ENCODE measurements at regions not wholly inside any gene's neighbourhood (a gene's known extent, or its start where the extent isn't known, plus 50 kb on each side); places are given as distances from the start of the nearest gene placed in this dataset.

DNA sequence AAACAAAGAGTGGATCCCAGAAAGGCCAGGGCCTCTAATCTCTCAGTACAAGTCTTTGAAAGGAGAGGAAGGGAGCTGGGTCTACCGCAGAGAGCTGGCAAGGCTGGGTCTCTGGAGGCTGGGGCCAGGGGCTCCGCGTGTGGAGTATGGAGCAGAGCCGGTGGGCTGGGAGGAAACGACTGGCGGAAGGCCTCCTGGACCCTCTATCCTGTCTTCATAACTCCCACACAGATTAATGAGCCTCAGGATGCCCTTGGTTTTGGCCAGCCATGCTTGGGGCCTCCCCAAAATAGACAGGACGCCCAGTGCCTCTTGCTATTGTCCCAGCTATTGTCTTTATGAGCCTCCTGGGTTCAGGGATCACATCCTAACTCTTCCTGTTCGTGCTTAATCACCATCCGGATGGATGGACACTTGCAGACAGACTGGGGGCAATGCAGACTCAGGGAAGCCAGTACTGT, 306.4 kb downstream of the DHX35 start:
- no peak overlapping the region for H3K9ac ChIP-seq (ENCODE audit: low read length in 3 of 3)
- no peak overlapping the region for H3K27ac ChIP-seq (ENCODE audit: low read depth in 2 of 2, low read length in 2 of 2)
- no peak overlapping the region for H3K4me3 ChIP-seq (ENCODE audit: low read length in 3 of 3)
- H3K4me1 ChIP-seq (ENCODE audit: control insufficient read depth in 2 of 3, insufficient read depth in 2 of 3, low read depth in 1 of 3, low read length in 3 of 3) = peaks cover 0 to 6% (median 0%) of the 10 kb centered on the region in 3 donors
- DNase-seq (peak in 3 of 5 donors; percentile 35 to 61 (median 47)), FAIRE-seq (no peak)
- TF ChIP-seq, protein P1, sequence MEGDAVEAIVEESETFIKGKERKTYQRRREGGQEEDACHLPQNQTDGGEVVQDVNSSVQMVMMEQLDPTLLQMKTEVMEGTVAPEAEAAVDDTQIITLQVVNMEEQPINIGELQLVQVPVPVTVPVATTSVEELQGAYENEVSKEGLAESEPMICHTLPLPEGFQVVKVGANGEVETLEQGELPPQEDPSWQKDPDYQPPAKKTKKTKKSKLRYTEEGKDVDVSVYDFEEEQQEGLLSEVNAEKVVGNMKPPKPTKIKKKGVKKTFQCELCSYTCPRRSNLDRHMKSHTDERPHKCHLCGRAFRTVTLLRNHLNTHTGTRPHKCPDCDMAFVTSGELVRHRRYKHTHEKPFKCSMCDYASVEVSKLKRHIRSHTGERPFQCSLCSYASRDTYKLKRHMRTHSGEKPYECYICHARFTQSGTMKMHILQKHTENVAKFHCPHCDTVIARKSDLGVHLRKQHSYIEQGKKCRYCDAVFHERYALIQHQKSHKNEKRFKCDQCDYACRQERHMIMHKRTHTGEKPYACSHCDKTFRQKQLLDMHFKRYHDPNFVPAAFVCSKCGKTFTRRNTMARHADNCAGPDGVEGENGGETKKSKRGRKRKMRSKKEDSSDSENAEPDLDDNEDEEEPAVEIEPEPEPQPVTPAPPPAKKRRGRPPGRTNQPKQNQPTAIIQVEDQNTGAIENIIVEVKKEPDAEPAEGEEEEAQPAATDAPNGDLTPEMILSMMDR (IDR thresholded peaks at IDR 0.05; ENCODE audit: borderline replicate concordance, extremely low read depth, insufficient read depth) = no peak
- H3K9me3 ChIP-seq (ENCODE audit: control insufficient read depth in 2 of 3, insufficient read depth in 1 of 3, low read length in 3 of 3) = no peaks in the 10 kb centered on the region
- intact Hi-C loops (cut with DNase I) = no loop called here
- no peaks in the 10 kb centered on the region for H3K27me3 ChIP-seq (ENCODE audit: control insufficient read depth, insufficient read depth, low read length)
- no peaks in the 10 kb centered on the region for H3K36me3 ChIP-seq (ENCODE audit: control insufficient read depth in 2 of 3, insufficient read depth in 3 of 3, low read length in 3 of 3)

DNA sequence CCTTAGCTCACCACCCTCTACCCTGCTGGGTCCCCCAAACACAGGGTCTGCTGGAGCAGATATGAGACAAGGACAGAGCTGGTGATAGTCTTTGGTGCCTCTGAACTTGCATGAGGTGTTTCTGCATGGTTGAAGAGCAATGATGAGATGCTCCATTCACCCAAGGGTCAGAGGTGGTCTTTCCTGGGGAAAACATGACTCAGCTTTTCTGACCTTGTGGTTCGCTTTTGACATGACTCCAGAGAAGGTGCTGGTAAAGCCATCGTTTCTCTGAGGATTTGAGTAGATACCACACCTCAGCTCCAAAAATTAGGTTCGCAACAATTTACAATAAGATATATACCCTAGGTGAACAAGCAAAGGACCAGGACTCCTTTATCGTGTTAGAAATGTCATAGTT, 304.8 kb downstream of the DHX35 start:
- DNase-seq (no peak), FAIRE-seq (no peak)
- Histone ChIP-seq H3K27me3 (ENCODE audit: control insufficient read depth, insufficient read depth, low read length) (no peaks in the 10 kb centered on the region), H3K9ac (ENCODE audit: low read length in 3 of 3) (no peak overlapping the region), H3K4me3 (ENCODE audit: low read length in 3 of 3) (no peak overlapping the region), H3K36me3 (ENCODE audit: control insufficient read depth in 2 of 3, insufficient read depth in 3 of 3, low read length in 3 of 3) (no peaks in the 10 kb centered on the region), H3K27ac (ENCODE audit: low read depth in 2 of 2, low read length in 2 of 2) (no peak overlapping the region), H3K9me3 (ENCODE audit: control insufficient read depth in 2 of 3, insufficient read depth in 1 of 3, low read length in 3 of 3) (no peaks in the 10 kb centered on the region), H3K4me1 (ENCODE audit: control insufficient read depth in 2 of 3, insufficient read depth in 2 of 3, low read depth in 1 of 3, low read length in 3 of 3) (peaks cover 0 to 6% (median 0%) of the 10 kb centered on the region in 3 donors)
- intact Hi-C loops (cut with DNase I) = no loop called here
- TF ChIP-seq, protein P1 (IDR thresholded peaks at IDR 0.05; ENCODE audit: borderline replicate concordance, extremely low read depth, insufficient read depth) = no peak

DNA sequence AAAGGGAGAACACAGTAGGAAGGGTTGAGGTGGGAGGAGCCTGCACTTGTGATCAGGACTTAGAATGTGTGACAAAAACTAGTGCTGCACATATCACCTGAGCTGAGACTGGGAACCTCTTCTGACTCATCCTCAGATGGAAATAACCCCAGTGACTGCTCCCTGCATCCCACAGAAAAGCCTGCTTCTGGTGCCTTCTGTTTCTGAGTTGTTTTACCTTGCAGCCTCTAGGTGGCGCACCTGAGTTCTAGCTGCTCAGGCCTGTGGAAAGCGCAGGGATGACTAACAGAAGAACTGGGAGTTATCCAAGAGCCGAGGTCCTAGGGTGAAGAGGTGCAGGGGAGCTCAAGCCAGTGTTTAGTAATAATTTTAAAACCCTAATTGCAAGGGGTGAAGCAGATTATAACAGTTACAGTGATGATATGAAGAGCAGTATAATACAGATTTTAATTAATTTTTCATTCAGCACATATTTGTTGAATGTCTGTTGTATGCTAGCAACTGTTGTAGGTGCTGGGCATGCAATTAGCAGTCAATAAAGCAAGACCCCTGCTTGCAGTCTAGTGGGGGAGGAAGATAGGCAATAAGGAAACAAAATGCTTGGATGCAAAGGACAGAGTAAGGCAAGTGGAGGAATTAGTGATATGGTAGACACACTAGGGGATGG, 302.5 kb downstream of the DHX35 start:
- TF ChIP-seq, protein P1 (IDR thresholded peaks at IDR 0.05; ENCODE audit: borderline replicate concordance, extremely low read depth, insufficient read depth) = peak; percentile 79
- intact Hi-C loops (cut with DNase I) = no loop called here

More for the DNA sequence above, 302.5 kb downstream of the DHX35 start:
- Histone ChIP-seq H3K4me1 (ENCODE audit: control insufficient read depth in 2 of 3, insufficient read depth in 2 of 3, low read depth in 1 of 3, low read length in 3 of 3) (peaks cover 0 to 2% (median 0%) of the 10 kb centered on the region in 3 donors), H3K36me3 (ENCODE audit: control insufficient read depth in 2 of 3, insufficient read depth in 3 of 3, low read length in 3 of 3) (no peaks in the 10 kb centered on the region), H3K9me3 (ENCODE audit: control insufficient read depth in 2 of 3, insufficient read depth in 1 of 3, low read length in 3 of 3) (no peaks in the 10 kb centered on the region), H3K27me3 (ENCODE audit: control insufficient read depth, insufficient read depth, low read length) (no peaks in the 10 kb centered on the region), H3K27ac (ENCODE audit: low read depth in 2 of 2, low read length in 2 of 2) (no peak overlapping the region), H3K9ac (ENCODE audit: low read length in 3 of 3) (no peak overlapping the region), H3K4me3 (ENCODE audit: low read length in 3 of 3) (no peak overlapping the region)
- no peak for FAIRE-seq
- peak; percentile 56 to 77 (median 64) for DNase-seq

Measured in kidney (tissue), 13 donors.